HG02938 (cell line): ENCODE measurements at regions not wholly inside any gene's neighbourhood (a gene's known extent, or its start where the extent isn't known, plus 50 kb on each side); places are given as distances from the start of the nearest gene placed in this dataset.

Source experiments
- ATAC-seq: cut with Tn5 transposase; IDR thresholded peaks from one replicate; pipeline ENCODE4 v1.9.1; 2021; ENCODE audit warnings: mild to moderate bottlenecking, moderate library complexity; ENCODE audit not compliant: unreplicated experiment

GRCh38 chr16:87074641-87075318 is 242.4 kb downstream of the C16orf95 start:
- ATAC-seq: no peak

GRCh38 chr16:87075319-87075860 is 241.8 kb downstream of the C16orf95 start:
- no peak for ATAC-seq

GRCh38 chr16:87076331-87076949 is 240.8 kb downstream of the C16orf95 start:
- no peak for ATAC-seq

GRCh38 chr16:87076950-87077749 is 240.0 kb downstream of the C16orf95 start:
- no peak for ATAC-seq

- ATAC-seq: no peak
Measured at GRCh38 chr16:87077750-87078127, 239.5 kb downstream of the C16orf95 start.

GRCh38 chr16:87080571-87081167 is 236.5 kb downstream of the C16orf95 start:
- ATAC-seq: no peak

- ATAC-seq: no peak
Measured at GRCh38 chr16:87085441-87085840, 231.8 kb downstream of the C16orf95 start.

- ATAC-seq: no peak
Measured at GRCh38 chr16:87086156-87086555, 231.0 kb downstream of the C16orf95 start.

- no peak for ATAC-seq
Measured at GRCh38 chr16:87086575-87086974, 230.6 kb downstream of the C16orf95 start.

GRCh38 chr16:87092958-87093357 is 224.2 kb downstream of the C16orf95 start:
- ATAC-seq: no peak

- no peak for ATAC-seq
Measured at GRCh38 chr16:87093804-87094555, 223.2 kb downstream of the C16orf95 start.

- no peak for ATAC-seq
Measured at GRCh38 chr16:87094556-87094865, 222.7 kb downstream of the C16orf95 start.

- no peak for ATAC-seq
Measured at GRCh38 chr16:87095271-87095670, 221.9 kb downstream of the C16orf95 start.

- ATAC-seq: no peak
Measured at GRCh38 chr16:87096746-87097333, 220.4 kb downstream of the C16orf95 start.

GRCh38 chr16:87098361-87098760 is 218.8 kb downstream of the C16orf95 start:
- no peak for ATAC-seq

- no peak for ATAC-seq
Measured at GRCh38 chr16:87098976-87099720, 218.0 kb downstream of the C16orf95 start.

GRCh38 chr16:87100306-87101058 is 216.7 kb downstream of the C16orf95 start:
- no peak for ATAC-seq

GRCh38 chr16:87101903-87102302 is 215.3 kb downstream of the C16orf95 start:
- ATAC-seq: no peak

- no peak for ATAC-seq
Measured at GRCh38 chr16:87107201-87107600, 210.0 kb downstream of the C16orf95 start.
